H1 (cell line): ENCODE measurements at regions not wholly inside any gene's neighbourhood (a gene's known extent, or its start where the extent isn't known, plus 50 kb on each side); places are given as distances from the start of the nearest gene placed in this dataset.

Experiments used
- CTCF ChIA-PET: fragments of 300-600 bp; sonication (Branson Sonifier 250); formaldehyde crosslinking; loops from one replicate; lab custom pipeline; 2021; ENCODE audit not compliant: partially characterized antibody; lab: Charles Lee
- POLR2A ChIA-PET: fragments of 300-600 bp; sonication (Branson Sonifier 250); formaldehyde crosslinking; loops from one replicate; lab custom pipeline; 2021; ENCODE audit warnings: inconsistent platforms; ENCODE audit not compliant: partially characterized antibody; lab: Charles Lee
- DNase-seq, 2 experiments: peaks; one replicate each; pipeline versions ENCODE4 v3.0.0 to v3.0.0-alpha.2; 2010 to 2022; ENCODE audit warnings: low spot score in 2 of 2, low read depth in 1 of 2, mixed read lengths in 1 of 2
- FAIRE-seq: peaks from 2 replicates; lab custom pipeline; 2011; peaks lifted over from hg19 to GRCh38; lab: Jason Lieb, UNC
- H2AFZ ChIP-seq: 2 replicates; pipeline ENCODE4 v1.8.1; 2012; ENCODE audit warnings: low read length, inconsistent platforms
- H2AK5ac ChIP-seq: 2 replicates; pipeline ENCODE4 v1.6.1; 2013; ENCODE audit warnings: low read depth, low read length
- H2BK120ac ChIP-seq: replicated peaks from 2 replicates; pipeline ENCODE3; 2013; ENCODE audit warnings: low read depth, low read length, inconsistent platforms
- H2BK12ac ChIP-seq: 2 replicates; pipeline ENCODE4 v1.6.1; 2013; ENCODE audit warnings: low read depth, low read length
- H2BK15ac ChIP-seq: 2 replicates; pipeline ENCODE4 v1.6.1; 2013; ENCODE audit warnings: low read length
- H2BK20ac ChIP-seq: 2 replicates; pipeline ENCODE4 v1.6.1; 2013; ENCODE audit warnings: low read length
- H2BK5ac ChIP-seq: 2 replicates; pipeline ENCODE4 v1.6.1; 2013; ENCODE audit warnings: low read depth, low read length
- H3K14ac ChIP-seq: 2 replicates; pipeline ENCODE4 v1.6.1; 2013; ENCODE audit warnings: inconsistent platforms; ENCODE audit not compliant: insufficient read length
- H3K18ac ChIP-seq: 2 replicates; pipeline ENCODE4 v1.6.1; 2013; ENCODE audit warnings: low read length; ENCODE audit errors: extremely low read depth
- H3K23ac ChIP-seq: 2 replicates; pipeline ENCODE4 v1.6.1; 2013; ENCODE audit warnings: inconsistent platforms; ENCODE audit not compliant: insufficient read length
- H3K23me2 ChIP-seq: 2 replicates; pipeline ENCODE4 v1.6.1; 2013; ENCODE audit warnings: low read depth, low read length
- H3K27ac ChIP-seq: 2 replicates; pipeline ENCODE4 v1.6.1; 2011; ENCODE audit warnings: low read depth, low read length, inconsistent platforms
- H3K27me3 ChIP-seq, 4 experiments: replicated peaks in 1 of 4; 1 replicate in 1 of 4; 2 replicates in 3 of 4; pipeline versions ENCODE4 v1.6.1 to v1.8.1; 2011 to 2013; ENCODE audit warnings: low read length in 3 of 4, mild to moderate bottlenecking in 3 of 4, inconsistent platforms in 2 of 4, mixed read lengths in 2 of 4, moderate library complexity in 1 of 4; ENCODE audit not compliant: control insufficient read depth in 3 of 4, insufficient read depth in 3 of 4; ENCODE audit errors: extremely low read depth in 1 of 4
- H3K36me3 ChIP-seq, 4 experiments: 2 replicates each; pipeline versions ENCODE4 v1.6.1 to v1.8.1; 2011 to 2013; ENCODE audit warnings: mild to moderate bottlenecking in 4 of 4, low read length in 3 of 4, moderate library complexity in 2 of 4, control low read depth in 1 of 4, inconsistent platforms in 1 of 4; ENCODE audit not compliant: insufficient read depth in 4 of 4, control insufficient read depth in 2 of 4
- H3K4ac ChIP-seq: replicated peaks from 2 replicates; pipeline ENCODE3; 2013; ENCODE audit warnings: low read length, low read depth, mixed read lengths, inconsistent platforms; ENCODE audit not compliant: insufficient read length
- H3K4me1 ChIP-seq, 4 experiments: replicated peaks in 1 of 4; 1 replicate in 1 of 4; 2 replicates in 3 of 4; pipeline versions ENCODE4 v1.6.1 to v1.8.1; 2011 to 2013; ENCODE audit warnings: low read length in 3 of 4, inconsistent platforms in 2 of 4, mixed read lengths in 1 of 4; ENCODE audit not compliant: insufficient read depth in 4 of 4, control insufficient read depth in 3 of 4
- H3K4me2 ChIP-seq, 2 experiments: 2 replicates each; pipeline versions ENCODE4 v1.6.1 to v1.8.1; 2011 to 2013; ENCODE audit warnings: low read depth in 2 of 2, low read length in 2 of 2, control low read depth in 1 of 2, inconsistent platforms in 1 of 2, mild to moderate bottlenecking in 1 of 2; ENCODE audit not compliant: insufficient read depth in 1 of 2
- H3K4me3 ChIP-seq, 4 experiments: fragments of 200-600, 300-600 bp in 1 of 4; sonication (generic), shearing (Covaris generic), sonication (Bioruptor Twin) in 1 of 4; 2 replicates each; pipeline versions ENCODE4 v1.5.1 to v1.8.1; 2011 to 2016; ENCODE audit warnings: low read length in 4 of 4, low read depth in 3 of 4, control low read depth in 2 of 4, inconsistent platforms in 2 of 4, mild to moderate bottlenecking in 2 of 4, mixed read lengths in 1 of 4, moderate library complexity in 1 of 4; ENCODE audit not compliant: insufficient read depth in 2 of 4; ENCODE audit errors: extremely low read depth in 1 of 4
- H3K56ac ChIP-seq: replicated peaks from 2 replicates; pipeline ENCODE3; 2013; ENCODE audit warnings: low read depth, mild to moderate bottlenecking, mixed read lengths, low read length, inconsistent platforms; ENCODE audit not compliant: insufficient read length
- H3K79me1 ChIP-seq: 2 replicates; pipeline ENCODE4 v1.6.1; 2013; ENCODE audit warnings: low read depth, low read length, control low read depth
- H3K79me2 ChIP-seq, 2 experiments: 2 replicates each; pipeline versions ENCODE4 v1.6.1 to v1.8.1; 2012 to 2013; ENCODE audit warnings: low read length in 2 of 2, mild to moderate bottlenecking in 2 of 2, inconsistent platforms in 1 of 2; ENCODE audit not compliant: insufficient read depth in 2 of 2, control insufficient read depth in 1 of 2
- H3K9ac ChIP-seq, 4 experiments: replicated peaks in 1 of 4; 1 replicate in 1 of 4; 2 replicates in 3 of 4; pipeline versions ENCODE4 v1.6.1 to v1.8.1; 2011 to 2013; ENCODE audit warnings: low read depth in 3 of 4, low read length in 3 of 4, control low read depth in 2 of 4, mild to moderate bottlenecking in 2 of 4, moderate library complexity in 2 of 4, inconsistent platforms in 1 of 4; ENCODE audit errors: extremely low read depth in 1 of 4
- H3K9me3 ChIP-seq, 2 experiments: 2 replicates each; pipeline versions ENCODE4 v1.6.1 to v1.8.1; 2012 to 2013; ENCODE audit warnings: mild to moderate bottlenecking in 2 of 2, moderate library complexity in 2 of 2, control low read depth in 1 of 2, inconsistent platforms in 1 of 2, low read depth in 1 of 2, low read length in 1 of 2, mixed read lengths in 1 of 2; ENCODE audit not compliant: insufficient read depth in 2 of 2
- H4K20me1 ChIP-seq, 2 experiments: replicated peaks in 1 of 2; 2 replicates each; pipeline versions ENCODE3 to v1.8.1; 2011 to 2013; ENCODE audit warnings: inconsistent platforms in 2 of 2, low read length in 2 of 2, mild to moderate bottlenecking in 1 of 2; ENCODE audit not compliant: insufficient read depth in 2 of 2, control insufficient read depth in 1 of 2
- H4K5ac ChIP-seq: 2 replicates; pipeline ENCODE4 v1.6.1; 2013; ENCODE audit warnings: low read length, low read depth, mixed read lengths, inconsistent platforms; ENCODE audit not compliant: insufficient read length
- H4K8ac ChIP-seq: 2 replicates; pipeline ENCODE4 v1.8.0; 2013; ENCODE audit warnings: mild to moderate bottlenecking, moderate library complexity, low read length, inconsistent platforms; ENCODE audit not compliant: insufficient read depth; ENCODE audit errors: extremely low read depth
- H4K91ac ChIP-seq: replicated peaks from 2 replicates; pipeline ENCODE3; 2013; ENCODE audit warnings: low read length, mixed read lengths, inconsistent platforms; ENCODE audit not compliant: insufficient read length
- RNF2 ChIP-seq: fragments of 200-900, 300-1000 bp; sonication (generic); IDR thresholded peaks from 2 replicates; pipeline ENCODE4 v1.7.1; 2016; ENCODE audit warnings: borderline replicate concordance, low read depth, mild to moderate bottlenecking, antibody characterized with exemption, low read length; ENCODE audit not compliant: poor library complexity, severe bottlenecking; ENCODE audit errors: missing control alignments
- TCF12 ChIP-seq: IDR thresholded peaks from 2 replicates; pipeline ENCODE4 v1.6.1; 2011; ENCODE audit warnings: low read depth, mild to moderate bottlenecking, low read length
- WGBS, 2 experiments: shearing (Covaris generic) in 1 of 2; methylation state at CpG; one replicate each; pipeline versions ENCODE4 v1.1.6 to v1.1.7; 2013 to 2015; ENCODE audit warnings: low lambda C conversion rate in 2 of 2, mixed read lengths in 2 of 2, inconsistent platforms in 1 of 2, low coverage in 1 of 2, missing lambda C conversion rate in 1 of 2; ENCODE audit not compliant: insufficient replicate concordance in 2 of 2, insufficient coverage in 1 of 2, insufficient read length in 1 of 2; ENCODE audit errors: extremely low coverage in 1 of 2, missing lambda C conversion rate in 1 of 2; 5-methylcytosine and 5-hydroxymethylcytosine counted together
- TF ChIP-seq, protein P1 (sequence below), 3 experiments: IDR thresholded peaks; 1 replicate in 2 of 3; 2 replicates in 1 of 3; pipeline versions ENCODE4 v1.5.1 to v1.6.1; 2011; ENCODE audit warnings: low read length in 3 of 3, mild to moderate bottlenecking in 3 of 3, inconsistent platforms in 2 of 3, low read depth in 1 of 3, moderate library complexity in 1 of 3; ENCODE audit not compliant: insufficient read depth in 1 of 3; ENCODE audit errors: control extremely low read depth in 1 of 3

DNA sequence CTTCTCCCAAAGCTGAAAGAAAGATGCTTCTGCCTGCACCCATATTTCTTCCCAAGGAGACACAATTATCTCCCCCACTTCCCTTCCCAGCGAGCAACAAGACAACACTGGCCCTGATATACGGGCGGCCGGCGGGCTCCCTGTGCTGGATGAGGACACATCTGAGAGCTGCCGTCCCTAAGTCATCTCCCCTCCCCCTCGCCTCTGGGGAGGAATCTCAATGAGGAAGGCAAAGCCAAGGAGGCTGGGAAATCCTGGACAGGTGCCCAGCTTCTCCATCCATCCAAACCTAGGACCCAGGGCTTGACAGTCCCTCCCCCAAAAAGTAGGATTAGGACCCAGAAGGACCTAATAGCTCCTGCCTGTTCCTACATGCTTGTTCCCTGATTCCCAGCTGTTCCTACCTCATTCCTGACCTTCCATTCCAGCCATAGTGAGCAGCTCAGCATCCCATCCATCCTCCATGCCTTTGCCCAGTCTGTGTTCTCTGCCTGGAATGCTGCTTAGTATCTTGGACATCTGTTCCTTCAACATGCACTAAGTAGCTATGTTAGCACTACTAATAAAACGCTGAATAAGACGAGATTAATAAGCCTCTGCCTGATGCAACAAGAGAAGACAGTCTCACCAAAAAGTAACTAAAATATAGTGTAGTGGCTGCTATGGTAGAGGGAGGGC is 167.9 kb downstream of the CCT6B start:
- 78% methylated on average over 5 of the region's 9 CpGs; no CpG with 5 or more reads in 1 of the 2 experiments for WGBS, 2 experiments
- no peak for FAIRE-seq
- no peaks in the 10 kb centered on the region for H4K20me1 ChIP-seq
- TF ChIP-seq, protein P1, sequence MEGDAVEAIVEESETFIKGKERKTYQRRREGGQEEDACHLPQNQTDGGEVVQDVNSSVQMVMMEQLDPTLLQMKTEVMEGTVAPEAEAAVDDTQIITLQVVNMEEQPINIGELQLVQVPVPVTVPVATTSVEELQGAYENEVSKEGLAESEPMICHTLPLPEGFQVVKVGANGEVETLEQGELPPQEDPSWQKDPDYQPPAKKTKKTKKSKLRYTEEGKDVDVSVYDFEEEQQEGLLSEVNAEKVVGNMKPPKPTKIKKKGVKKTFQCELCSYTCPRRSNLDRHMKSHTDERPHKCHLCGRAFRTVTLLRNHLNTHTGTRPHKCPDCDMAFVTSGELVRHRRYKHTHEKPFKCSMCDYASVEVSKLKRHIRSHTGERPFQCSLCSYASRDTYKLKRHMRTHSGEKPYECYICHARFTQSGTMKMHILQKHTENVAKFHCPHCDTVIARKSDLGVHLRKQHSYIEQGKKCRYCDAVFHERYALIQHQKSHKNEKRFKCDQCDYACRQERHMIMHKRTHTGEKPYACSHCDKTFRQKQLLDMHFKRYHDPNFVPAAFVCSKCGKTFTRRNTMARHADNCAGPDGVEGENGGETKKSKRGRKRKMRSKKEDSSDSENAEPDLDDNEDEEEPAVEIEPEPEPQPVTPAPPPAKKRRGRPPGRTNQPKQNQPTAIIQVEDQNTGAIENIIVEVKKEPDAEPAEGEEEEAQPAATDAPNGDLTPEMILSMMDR (IDR thresholded peaks at IDR 0.05; ENCODE audit: control extremely low read depth in 1 of 3, insufficient read depth in 1 of 3, low read depth in 1 of 3, low read length in 3 of 3) = no peak
- TF ChIP-seq TCF12 = no peak
- no peak for TF ChIP-seq RNF2

More for the DNA sequence above, 167.9 kb downstream of the CCT6B start:
- Histone ChIP-seq H3K36me3 (no peaks in the 10 kb centered on the region), H2BK120ac (no peak overlapping the region), H3K4ac (no peak overlapping the region), H2BK5ac (no peak overlapping the region), H3K23me2 (no peaks in the 10 kb centered on the region), H2BK12ac (no peak overlapping the region), H3K79me1 (no peaks in the 10 kb centered on the region), H4K91ac (no peak overlapping the region), H4K8ac (no peak overlapping the region), H3K18ac (no peak overlapping the region), H3K79me2 (no peaks in the 10 kb centered on the region), H3K4me3 (no peak overlapping the region), H3K4me2 (no peak overlapping the region), H4K5ac (no peak overlapping the region), H3K4me1 (no peaks in the 10 kb centered on the region; a peak in 1 of 7 replicates), H3K27ac (no peak overlapping the region), H3K23ac (no peak overlapping the region), H2BK15ac (no peak overlapping the region), H2AFZ (no peak overlapping the region), H3K27me3 (peaks cover 2 to 20% (median 13%) of the 10 kb centered on the region in 4 experiments; a peak in 5 of 7 replicates), H3K14ac (no peak overlapping the region), H3K56ac (no peak overlapping the region), H3K9me3 (no peaks in the 10 kb centered on the region), H3K9ac (no peak overlapping the region; a peak in 1 of 7 replicates), H2BK20ac (no peak overlapping the region), H2AK5ac (no peak overlapping the region)
- ChIA-PET CTCF (interaction anchor here (0.9 to 1.9 kb wide), 3 partner anchors 24 to 94 kb away, joined by 3 read pairs; no protein-coding TSS in a partner anchor), POLR2A (no interaction called here)
- no peak for DNase-seq
